Stimulated activated CD8-positive, alpha-beta memory T cell treated with anti-CD3 and anti-CD28 coated beads, Interleukin-2, amount 100 ng/mL, for 48 hours (primary cell): ENCODE measurements at regions not wholly inside any gene's neighbourhood (a gene's known extent, or its start where the extent isn't known, plus 50 kb on each side); places are given as distances from the start of the nearest gene placed in this dataset.

Source experiments
- DNase-seq, 2 donors: peaks; one replicate each; pipeline ENCODE4 v3.0.0-alpha.2; 2020; ENCODE audit warnings: low read depth in 2 of 2

DNA sequence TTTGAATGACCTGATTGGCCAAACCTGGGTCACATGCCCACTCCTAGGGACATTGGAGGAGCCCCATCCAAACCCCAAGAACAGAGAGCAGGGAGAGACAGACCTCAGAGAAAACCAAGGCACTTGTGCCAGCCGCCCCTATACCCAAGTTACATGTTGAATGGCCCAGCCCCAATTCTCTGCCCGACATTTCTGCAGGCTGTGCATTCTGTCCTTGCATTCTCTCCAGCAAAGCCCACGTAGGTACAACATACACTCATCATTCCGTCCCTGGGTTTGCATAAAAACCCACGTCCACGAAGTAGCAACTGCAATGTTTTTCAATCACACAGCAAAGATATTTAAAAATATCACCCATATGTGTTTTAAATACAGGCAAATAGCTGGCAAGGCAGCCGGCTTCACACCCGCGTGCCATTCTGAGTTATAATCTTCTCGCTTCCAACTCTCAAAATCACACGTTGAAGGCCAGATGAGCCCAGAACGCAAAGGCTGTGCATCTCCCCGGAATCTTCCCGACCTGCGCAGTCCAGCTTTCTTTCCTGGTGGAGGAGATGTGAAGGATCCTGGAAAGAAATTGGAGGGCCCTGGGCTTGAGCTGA is 91.7 kb upstream of the MYL2 start:
- no peak for DNase-seq

DNA sequence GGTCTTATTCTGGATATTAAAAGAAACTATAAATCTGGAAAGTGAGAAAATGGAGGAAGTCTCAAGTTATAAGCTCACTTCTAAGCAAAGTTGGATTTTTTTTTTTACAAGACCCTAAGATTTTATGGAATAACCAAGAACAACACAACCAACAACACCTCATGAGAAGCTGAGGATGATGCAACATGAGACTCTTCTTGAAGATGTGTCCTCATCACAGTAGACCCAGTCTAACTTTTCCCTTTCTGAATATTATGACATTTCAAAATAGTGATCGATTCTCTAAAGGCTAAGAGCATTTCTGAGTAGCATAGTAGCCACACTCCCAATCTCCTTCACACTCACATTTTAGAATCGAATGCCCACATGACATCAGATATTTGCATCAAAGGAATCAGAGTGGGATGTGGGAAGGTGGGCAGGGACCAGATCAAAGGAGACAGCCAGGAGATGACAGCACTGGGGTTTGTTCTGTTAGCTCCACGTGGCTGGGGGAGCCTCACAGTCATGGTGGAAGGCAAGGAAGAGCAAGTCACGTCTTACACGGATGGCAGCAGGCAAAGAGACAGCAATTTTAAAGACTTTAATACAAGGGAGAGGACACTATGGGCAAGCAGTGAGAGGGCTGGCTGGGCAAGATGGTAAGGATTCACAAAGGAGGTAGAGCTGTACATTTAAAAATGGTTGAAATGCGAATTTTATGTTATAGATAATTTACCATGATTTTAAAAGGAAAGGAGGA is 90.7 kb upstream of the MYL2 start:
- no peak for DNase-seq

DNA sequence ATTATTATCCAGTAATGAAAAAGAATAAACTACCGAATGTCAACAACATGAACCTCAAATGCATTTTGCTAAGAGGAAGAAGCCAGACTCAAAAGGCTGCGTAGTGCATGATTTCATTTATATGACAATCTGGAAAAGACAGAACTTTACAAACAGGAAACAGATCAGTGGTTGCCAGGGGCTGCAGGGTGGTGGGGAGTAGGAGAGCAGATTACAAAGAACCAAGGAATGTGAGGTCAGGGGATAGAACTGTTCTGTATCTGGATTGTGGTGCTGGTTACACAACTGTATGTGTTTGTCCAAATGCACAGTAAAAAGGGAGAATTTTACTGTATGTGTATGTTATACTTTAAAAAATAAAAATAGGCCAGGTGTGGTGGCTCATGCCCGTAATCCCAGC is 89.7 kb upstream of the MYL2 start:
- DNase-seq, result no peak

DNA sequence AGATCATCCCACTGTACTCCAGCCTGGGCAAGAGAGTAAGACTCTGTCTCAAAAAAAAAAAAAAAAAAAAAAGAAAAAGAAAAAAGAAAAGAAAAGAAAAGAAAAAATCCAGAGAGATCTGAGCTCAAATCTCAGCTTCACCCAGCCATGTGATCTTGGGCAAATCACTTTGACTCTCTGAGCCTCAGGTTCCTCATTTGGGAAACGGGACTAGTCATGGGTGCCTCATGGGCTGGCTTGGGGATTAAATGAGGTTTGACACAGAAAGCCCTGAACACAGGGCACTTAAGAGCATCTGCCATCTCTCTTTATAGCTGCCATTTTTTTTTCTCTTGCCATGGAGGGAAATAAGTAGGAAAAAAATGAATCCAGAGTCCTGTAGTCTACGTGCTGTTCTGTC is 86.2 kb upstream of the MYL2 start:
- DNase-seq, result no peak

DNA sequence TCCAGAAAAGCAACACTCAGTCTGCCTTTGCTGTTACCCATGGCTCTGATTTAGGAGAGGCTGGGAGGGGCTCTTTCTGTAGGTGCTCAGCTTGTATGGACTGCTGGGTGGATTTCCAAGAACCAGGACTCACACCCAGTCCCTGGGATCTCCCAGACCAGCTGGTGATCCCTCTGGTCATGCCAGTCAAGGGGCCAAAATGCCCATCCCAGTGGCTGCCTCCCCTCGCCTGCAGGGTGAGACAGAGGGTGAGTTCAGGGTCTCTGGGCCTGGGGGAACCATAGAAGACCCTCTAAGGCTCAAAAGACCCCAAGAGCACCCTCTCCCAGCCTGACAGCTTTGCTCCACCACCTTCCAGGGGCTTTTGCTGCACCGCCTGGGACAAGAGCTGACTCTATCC is 78.6 kb upstream of the MYL2 start:
- no peak for DNase-seq

DNA sequence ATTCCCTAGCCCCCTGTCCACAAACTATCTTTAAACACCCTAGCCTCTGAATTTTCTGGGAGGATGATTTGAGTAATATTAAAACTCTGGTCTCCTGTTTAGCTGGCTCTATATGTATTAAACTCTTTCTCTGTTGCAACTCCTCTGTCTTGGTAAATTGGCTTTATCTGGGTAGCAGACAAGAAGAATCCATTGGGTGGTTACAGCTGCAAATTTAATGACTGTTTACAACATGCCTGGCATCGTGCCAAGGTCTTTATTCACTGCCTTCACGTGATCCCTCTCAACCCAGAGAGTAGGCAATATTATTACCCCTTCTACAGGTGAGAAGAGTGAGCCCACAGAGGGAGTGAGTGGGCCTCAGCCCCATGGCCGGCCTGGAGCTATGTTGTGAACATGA is 77.8 kb upstream of the MYL2 start:
- no peak for DNase-seq

DNA sequence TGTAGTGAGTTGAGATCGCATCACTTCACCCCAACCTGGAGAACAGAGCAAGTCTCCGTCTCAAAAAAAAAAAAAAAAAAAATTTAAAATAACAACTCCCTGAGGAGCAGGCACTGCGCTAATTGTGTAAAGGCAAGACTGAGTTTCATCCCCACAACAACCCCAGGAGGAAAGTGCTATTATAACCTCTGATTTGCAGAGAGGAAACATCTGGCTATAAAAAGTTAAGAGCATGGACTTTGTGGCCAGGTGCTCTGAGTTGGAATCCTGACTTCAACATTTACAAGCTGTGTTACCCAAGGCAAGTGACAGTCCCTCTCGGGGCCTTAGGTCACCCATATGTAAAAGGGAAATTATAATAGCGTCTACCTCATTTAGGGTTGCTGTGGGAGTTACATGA is 76.0 kb upstream of the MYL2 start:
- DNase-seq, result no peak

DNA sequence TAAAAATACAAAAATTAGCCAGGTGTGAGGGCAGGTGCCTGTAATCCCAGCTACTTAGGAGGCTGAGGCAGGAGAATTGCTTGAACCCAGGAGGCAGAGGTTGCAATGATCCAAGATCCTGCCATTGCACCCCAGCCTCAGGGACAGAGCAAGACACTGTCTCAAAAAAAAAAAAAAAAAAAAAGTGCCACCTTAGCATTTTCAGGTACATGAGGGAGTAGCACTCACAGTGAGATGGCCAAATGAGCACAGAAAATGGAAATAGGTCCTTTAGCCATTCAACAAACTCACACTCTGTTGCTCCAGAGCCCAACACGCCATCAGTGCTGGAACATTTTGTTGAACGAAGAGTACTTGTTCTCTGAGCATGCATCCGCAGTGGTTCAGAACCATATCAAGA is 75.2 kb upstream of the MYL2 start:
- DNase-seq, result no peak

DNA sequence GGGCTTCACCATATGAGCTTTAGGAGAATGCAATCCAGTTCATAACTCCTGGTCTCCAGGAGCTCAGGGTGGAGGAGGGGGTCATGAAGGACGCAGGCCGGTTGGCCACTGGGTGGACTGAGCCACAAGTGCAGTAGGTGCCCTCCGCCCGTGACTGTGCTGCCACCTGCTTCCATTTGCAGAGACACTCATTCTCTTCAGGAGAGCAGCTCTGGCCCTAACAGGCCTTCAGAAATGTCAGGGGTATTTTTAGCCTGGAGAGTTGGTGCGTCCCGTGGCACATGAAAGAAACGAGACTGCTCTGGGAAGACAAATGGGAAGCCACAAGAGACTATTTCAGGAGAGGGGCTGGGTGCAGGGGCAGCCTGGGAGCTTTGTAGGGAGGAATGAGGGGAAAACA is 74.6 kb upstream of the MYL2 start:
- no peak for DNase-seq

DNA sequence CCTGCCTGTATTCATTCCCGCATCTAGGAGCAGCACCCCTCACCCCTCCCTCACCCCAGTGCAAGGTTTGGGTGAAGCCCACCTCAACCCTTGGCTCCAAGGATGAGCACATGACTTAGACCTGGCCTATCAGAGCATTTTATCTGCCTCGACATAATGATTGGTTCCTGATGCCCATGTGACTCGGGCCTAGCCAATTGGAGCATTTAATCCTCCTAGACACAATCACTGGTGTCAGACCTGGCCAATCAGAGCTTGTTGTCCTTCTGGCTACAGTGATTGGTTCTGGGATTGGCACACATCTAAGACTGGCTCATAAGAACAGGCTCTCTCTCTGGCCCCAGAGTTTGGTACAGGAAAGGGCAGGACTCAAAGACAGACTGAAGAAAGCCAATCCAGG is 73.1 kb upstream of the MYL2 start:
- no peak for DNase-seq

DNA sequence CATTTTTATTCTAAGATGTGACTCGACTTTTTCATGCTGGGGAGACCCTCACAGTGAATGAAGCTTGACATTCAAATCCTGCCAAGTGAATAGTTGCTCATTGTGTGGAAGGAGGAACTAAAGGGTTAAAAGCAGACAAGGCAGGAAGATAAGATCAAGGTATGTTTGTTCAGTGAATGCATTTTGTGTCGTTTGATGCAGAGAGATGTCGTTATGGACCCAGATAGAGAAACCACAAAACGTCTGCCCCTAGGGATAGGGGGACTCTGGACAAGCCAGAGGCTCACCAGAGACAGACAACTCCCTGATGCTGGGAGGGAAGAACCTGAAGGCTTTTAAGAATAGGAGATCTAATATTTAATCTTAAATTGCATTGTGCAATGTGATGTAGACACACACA is 72.5 kb upstream of the MYL2 start:
- no peak for DNase-seq

DNA sequence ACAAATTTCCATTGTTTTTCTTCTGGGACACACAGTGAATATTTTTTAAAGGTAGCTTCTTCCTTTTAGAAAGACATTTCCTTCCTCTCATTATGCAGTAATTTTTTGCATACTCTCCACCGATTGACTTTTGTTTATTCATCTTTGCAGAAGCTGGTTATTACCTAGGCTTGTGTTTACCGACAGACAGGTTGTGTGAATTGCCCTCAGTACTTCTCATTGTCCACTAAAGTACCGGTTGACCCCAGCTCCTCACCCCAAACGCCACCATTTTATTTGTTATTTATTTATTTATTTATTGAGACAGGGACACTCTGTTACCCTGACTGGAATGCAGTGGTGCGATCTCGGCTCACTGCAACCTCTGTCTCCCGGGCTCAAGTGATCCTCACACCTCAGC is 63.4 kb upstream of the MYL2 start:
- no peak for DNase-seq

DNA sequence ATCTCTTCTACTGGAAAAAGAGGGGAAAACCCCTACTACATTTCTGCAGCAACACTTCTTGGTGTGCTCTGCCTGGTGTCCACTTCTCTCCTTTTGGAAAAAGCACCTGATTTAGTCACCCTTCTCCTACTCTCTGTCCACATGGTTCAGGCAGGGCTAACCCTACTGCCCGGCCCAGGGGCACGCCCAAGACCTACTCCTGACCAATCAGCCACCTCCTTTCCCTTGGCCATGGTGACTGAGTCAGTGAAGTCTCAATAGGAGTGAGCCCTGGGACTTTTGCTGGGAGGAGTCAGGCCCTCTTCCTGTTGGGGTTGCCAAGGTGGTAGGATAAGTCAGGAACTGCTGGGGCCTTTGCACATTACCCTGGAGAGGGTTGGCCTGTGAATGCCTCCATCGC is 52.5 kb upstream of the MYL2 start:
- DNase-seq, result no peak

DNA sequence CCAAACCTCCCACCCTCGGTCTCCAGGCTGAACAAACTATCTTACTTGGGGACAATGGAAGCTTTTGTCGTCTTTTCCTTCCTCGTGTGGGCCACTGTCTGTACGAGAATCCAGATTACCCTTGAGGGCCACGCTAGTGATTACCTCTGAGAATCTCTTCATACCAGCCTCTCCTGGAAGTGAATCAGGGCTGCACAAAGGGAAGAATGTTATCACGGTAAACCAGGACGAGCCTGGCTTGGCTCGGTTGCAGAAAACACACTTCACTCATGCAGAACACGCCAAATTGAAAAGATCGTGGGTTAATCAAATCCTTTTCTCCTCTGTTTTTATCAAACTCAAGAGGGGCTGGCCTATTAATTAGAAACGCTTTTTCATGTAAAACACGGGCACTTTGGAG is 51.6 kb upstream of the MYL2 start:
- no peak for DNase-seq

DNA sequence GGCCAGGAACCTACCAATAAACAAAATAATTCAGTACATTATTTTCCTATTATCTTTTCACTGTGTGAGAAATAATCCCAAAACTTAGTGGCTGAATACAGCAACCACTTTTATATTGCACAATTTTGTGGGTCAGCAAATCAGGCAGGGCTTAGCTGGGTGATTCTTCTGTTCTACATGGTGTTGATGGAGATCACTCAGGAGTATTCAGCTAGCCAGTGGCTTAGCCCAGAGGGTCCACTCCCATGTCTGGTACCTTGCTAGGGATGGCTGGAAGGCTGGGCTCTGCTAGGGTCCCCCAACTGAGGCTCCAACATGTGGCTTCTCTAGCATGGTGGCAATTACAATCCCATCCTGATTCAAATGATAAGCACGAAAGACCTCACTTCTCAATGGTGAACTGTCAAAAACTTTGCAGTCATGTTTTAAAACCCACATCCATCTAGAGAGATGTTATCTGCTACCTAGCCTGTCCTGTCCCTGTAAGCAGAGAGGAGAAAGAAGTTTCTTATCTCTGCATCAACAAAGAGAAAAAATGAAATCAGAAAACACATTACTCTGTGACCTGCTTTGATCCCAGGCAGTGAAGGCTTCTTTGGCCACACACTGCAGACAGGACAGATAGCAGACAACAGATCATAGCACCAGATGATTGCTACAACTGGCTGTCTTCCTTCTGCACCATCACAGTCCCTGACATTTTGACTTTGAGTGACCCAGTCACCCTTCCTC is 51.0 kb upstream of the MYL2 start:
- DNase-seq, result no peak
